NCI-H510A treated with DMSO at 0.1 percent for 48 hours (cell line): ENCODE measurements at regions not wholly inside any gene's neighbourhood (a gene's known extent, or its start where the extent isn't known, plus 50 kb on each side); places are given as distances from the start of the nearest gene placed in this dataset.

Source experiments
- DNase-seq: peaks from one replicate; lab custom pipeline; 2025; lab: John Stamatoyannopoulos, UW

- DNase-seq: no peak
Measured at GRCh38 chr12:58732894-58733293, 187.4 kb downstream of the LRIG3 start.

- no peak for DNase-seq
Measured at GRCh38 chr12:58741226-58741625, 179.1 kb downstream of the LRIG3 start.

- no peak for DNase-seq
Measured at GRCh38 chr12:58745348-58746125, 174.8 kb downstream of the LRIG3 start.

GRCh38 chr12:58747533-58747932 lies 172.8 kb downstream of the LRIG3 start:
- no peak for DNase-seq

GRCh38 chr12:58750484-58750883 lies 169.8 kb downstream of the LRIG3 start:
- DNase-seq: no peak

- DNase-seq: no peak
Measured at GRCh38 chr12:58757422-58757821, 162.9 kb downstream of the LRIG3 start.

- peak; percentile 12 for DNase-seq
Measured at GRCh38 chr12:58759745-58760144, 160.6 kb downstream of the LRIG3 start.

GRCh38 chr12:58761308-58761707 lies 159.0 kb downstream of the LRIG3 start:
- no peak for DNase-seq

- DNase-seq: peak; percentile 44
Measured at GRCh38 chr12:58764100-58764953, 156.0 kb downstream of the LRIG3 start.

- peak; percentile 82 for DNase-seq
Measured at GRCh38 chr12:58765076-58765475, 155.2 kb downstream of the LRIG3 start.

- peak; percentile 92 for DNase-seq
Measured at GRCh38 chr12:58765653-58766512, 154.4 kb downstream of the LRIG3 start.

- no peak for DNase-seq
Measured at GRCh38 chr12:58766513-58766870, 153.8 kb downstream of the LRIG3 start.

- DNase-seq: no peak
Measured at GRCh38 chr12:58767496-58767895, 152.8 kb downstream of the LRIG3 start.

- DNase-seq: no peak
Measured at GRCh38 chr12:58773986-58774385, 146.3 kb downstream of the LRIG3 start.

- DNase-seq: no peak
Measured at GRCh38 chr12:58774731-58775130, 145.6 kb downstream of the LRIG3 start.

GRCh38 chr12:58775396-58775795 lies 144.9 kb downstream of the LRIG3 start:
- no peak for DNase-seq

GRCh38 chr12:58776144-58776543 lies 144.2 kb downstream of the LRIG3 start:
- no peak for DNase-seq

GRCh38 chr12:58777815-58778214 lies 142.5 kb downstream of the LRIG3 start:
- no peak for DNase-seq

- DNase-seq: no peak
Measured at GRCh38 chr12:58781609-58782008, 138.7 kb downstream of the LRIG3 start.

GRCh38 chr12:58787021-58787760 lies 133.1 kb downstream of the LRIG3 start:
- peak; percentile 24 for DNase-seq

- DNase-seq: no peak
Measured at GRCh38 chr12:58794859-58795258, 125.4 kb downstream of the LRIG3 start.

- no peak for DNase-seq
Measured at GRCh38 chr12:58795825-58796224, 124.5 kb downstream of the LRIG3 start.
